ENCODE measurements at regions not wholly inside any gene's neighbourhood (a gene's known extent, or its start where the extent isn't known, plus 50 kb on each side); places are given as distances from the start of the nearest gene placed in this dataset.

DNA sequence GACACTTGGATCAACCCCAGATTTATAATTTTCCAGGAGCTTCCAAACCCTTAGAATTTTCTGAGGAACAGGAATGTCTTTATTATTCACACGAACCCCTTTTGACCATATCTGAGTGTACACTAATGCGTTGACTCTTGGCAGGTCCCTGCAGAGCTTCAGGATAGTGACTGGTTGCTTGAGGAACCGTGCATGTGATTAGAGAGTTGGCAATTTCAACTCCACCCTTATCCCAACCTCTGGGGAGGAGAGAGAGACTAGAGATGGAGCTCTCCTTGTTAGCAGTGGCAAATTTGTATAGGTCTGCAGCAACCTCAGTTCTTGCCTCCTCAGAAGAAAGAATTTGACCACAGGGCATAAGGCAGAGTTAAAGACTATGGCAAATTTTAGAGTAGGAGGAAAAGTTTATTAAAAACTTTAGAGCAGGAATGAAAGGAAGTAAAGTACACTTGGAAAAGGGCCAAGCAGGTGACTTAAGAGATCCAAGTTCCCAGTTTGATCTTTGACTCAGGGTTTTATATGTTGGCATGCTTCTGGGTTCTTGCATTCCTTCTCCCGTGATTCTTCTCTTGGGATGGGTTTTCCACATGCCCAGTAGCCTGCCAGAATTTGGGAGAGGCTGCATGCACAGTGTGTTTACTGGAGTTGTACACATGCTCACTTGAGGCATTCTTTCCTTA is 93.8 kb upstream of the ETV3 start:
- ChIA-PET POLR2A (ENCODE audit: low non-redundant PET) (no interaction called here), CTCF (no interaction called here)
- H3K27ac ChIP-seq = no peak overlapping the region
- no peak for DNase-seq (ENCODE audit: low spot score)
- TF ChIP-seq, protein P1, sequence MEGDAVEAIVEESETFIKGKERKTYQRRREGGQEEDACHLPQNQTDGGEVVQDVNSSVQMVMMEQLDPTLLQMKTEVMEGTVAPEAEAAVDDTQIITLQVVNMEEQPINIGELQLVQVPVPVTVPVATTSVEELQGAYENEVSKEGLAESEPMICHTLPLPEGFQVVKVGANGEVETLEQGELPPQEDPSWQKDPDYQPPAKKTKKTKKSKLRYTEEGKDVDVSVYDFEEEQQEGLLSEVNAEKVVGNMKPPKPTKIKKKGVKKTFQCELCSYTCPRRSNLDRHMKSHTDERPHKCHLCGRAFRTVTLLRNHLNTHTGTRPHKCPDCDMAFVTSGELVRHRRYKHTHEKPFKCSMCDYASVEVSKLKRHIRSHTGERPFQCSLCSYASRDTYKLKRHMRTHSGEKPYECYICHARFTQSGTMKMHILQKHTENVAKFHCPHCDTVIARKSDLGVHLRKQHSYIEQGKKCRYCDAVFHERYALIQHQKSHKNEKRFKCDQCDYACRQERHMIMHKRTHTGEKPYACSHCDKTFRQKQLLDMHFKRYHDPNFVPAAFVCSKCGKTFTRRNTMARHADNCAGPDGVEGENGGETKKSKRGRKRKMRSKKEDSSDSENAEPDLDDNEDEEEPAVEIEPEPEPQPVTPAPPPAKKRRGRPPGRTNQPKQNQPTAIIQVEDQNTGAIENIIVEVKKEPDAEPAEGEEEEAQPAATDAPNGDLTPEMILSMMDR (conservative IDR thresholded peaks at IDR 0.05; ENCODE audit: low read depth) = no peak

- CTCF ChIA-PET = interaction anchor here (0.6 kb wide), 1 partner anchor 55 kb away, joined by 6 read pairs; no protein-coding TSS in a partner anchor
- POLR2A ChIA-PET (ENCODE audit: low non-redundant PET) = no interaction called here
- DNase-seq (ENCODE audit: low spot score) = no peak
- no peak overlapping the region for H3K27ac ChIP-seq
- TF ChIP-seq, protein P1 (conservative IDR thresholded peaks at IDR 0.05; ENCODE audit: low read depth) = no peak
Measured at GRCh38 chr1:157230500-157230899, 92.3 kb upstream of the ETV3 start.

DNA sequence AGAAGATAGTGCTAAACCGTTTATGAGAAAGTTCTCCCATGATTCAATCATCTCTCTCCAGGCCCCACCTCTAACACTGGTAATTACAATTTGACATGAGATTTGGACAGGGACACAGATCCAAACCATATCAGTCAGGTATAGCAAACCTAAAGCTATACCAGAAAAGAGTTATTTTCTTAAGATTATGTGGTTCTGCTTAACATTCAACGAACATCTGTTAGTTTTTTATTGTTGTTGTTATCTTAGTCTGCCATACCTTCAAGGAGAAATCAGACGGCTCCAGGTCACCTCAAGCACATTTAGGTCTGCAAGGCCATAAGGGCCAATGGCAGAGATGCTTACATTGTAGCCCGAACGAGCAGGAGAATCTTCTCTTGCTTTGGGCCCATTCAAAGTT is 89.5 kb upstream of the ETV3 start:
- ChIA-PET POLR2A (ENCODE audit: low non-redundant PET) (no interaction called here), CTCF (no interaction called here)
- no peak overlapping the region for H3K27ac ChIP-seq
- TF ChIP-seq, protein P1 (conservative IDR thresholded peaks at IDR 0.05; ENCODE audit: low read depth) = no peak
- DNase-seq (ENCODE audit: low spot score) = no peak

- ChIA-PET CTCF (no interaction called here), POLR2A (ENCODE audit: low non-redundant PET) (no interaction called here)
- DNase-seq (ENCODE audit: low spot score) = no peak
Measured at GRCh38 chr1:157226739-157227138, 88.5 kb upstream of the ETV3 start.

DNA sequence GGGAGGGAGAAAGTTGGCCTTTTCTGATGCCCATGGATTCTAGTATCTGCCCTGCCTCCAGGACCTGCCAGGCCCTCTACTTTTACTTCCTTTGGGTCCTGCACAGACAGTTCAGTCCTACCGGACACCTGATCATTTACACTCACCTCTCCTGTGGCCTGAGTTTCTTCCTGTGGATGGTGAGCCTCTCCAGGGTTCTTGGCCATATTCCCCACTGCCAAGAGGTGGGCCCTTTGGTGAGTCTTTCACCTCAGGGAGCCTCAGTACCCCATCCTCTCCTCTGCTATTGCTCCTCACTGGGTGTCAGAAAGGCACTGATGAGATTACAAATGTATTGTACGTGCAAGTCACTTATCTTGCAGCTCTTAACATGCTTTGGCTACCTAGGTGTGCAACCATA is 81.4 kb upstream of the ETV3 start:
- TF ChIP-seq, protein P1 (conservative IDR thresholded peaks at IDR 0.05; ENCODE audit: low read depth) = no peak
- POLR2A ChIA-PET (ENCODE audit: low non-redundant PET) = no interaction called here

More at GRCh38 chr1:157226739-157227138, 88.5 kb upstream of the ETV3 start:
- no peak overlapping the region for H3K27ac ChIP-seq
- TF ChIP-seq, protein P1 (conservative IDR thresholded peaks at IDR 0.05; ENCODE audit: low read depth) = no peak

DNA sequence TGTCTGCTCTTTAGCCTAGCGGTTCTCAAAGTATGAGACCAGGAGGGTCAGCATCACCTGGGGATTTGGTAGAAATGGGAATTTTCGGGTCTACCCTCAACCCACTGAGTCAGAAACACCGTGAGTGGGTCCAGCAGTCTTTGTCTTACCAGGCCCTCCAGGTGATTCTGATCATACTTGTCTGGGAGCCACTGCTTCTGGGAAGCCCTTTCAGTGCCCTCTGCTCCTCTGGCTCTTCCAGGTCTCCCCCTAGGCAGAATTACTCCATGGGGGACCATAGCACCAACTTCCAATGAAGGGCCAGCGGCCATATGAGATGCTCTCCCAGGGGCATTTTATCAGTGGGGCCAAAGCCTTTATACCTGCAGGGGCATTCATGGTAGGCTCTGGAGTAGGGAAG is 81.0 kb upstream of the ETV3 start:
- POLR2A ChIA-PET (ENCODE audit: low non-redundant PET) = no interaction called here
- TF ChIP-seq, protein P1 (conservative IDR thresholded peaks at IDR 0.05; ENCODE audit: low read depth) = no peak

More for the DNA sequence above, 81.4 kb upstream of the ETV3 start:
- CTCF ChIA-PET = no interaction called here
- DNase-seq (ENCODE audit: low spot score) = no peak
- H3K27ac ChIP-seq = no peak overlapping the region

More for the DNA sequence above, 81.0 kb upstream of the ETV3 start:
- CTCF ChIA-PET = no interaction called here
- H3K27ac ChIP-seq = no peak overlapping the region
- no peak for DNase-seq (ENCODE audit: low spot score)

Measured in RWPE1 (cell line).